GM18870 (cell line): ENCODE measurements at regions not wholly inside any gene's neighbourhood (a gene's known extent, or its start where the extent isn't known, plus 50 kb on each side); places are given as distances from the start of the nearest gene placed in this dataset.

Experiments used
- ATAC-seq: cut with Tn5 transposase; IDR thresholded peaks from one replicate; pipeline ENCODE4 v1.9.1; 2021; ENCODE audit warnings: moderate library complexity; ENCODE audit not compliant: unreplicated experiment

GRCh38 chr1:67635055-67635809 is 49.8 kb upstream of the GADD45A start:
- no peak for ATAC-seq
